H1 (cell line): ENCODE measurements at regions not wholly inside any gene's neighbourhood (a gene's known extent, or its start where the extent isn't known, plus 50 kb on each side); places are given as distances from the start of the nearest gene placed in this dataset.

Experiments used
- BCL11A ChIP-seq, 2 experiments: IDR thresholded peaks; one replicate each; pipeline ENCODE4 v1.6.1; 2011; ENCODE audit warnings: low read depth in 2 of 2, low read length in 2 of 2, mild to moderate bottlenecking in 2 of 2
- CBX5 ChIP-seq: fragments of 300-800, 300-1000 bp; sonication (generic); IDR thresholded peaks from 2 replicates; pipeline ENCODE4 v1.7.1; 2016; ENCODE audit warnings: antibody characterized with exemption, low read length, low read depth
- CHD2 ChIP-seq: IDR thresholded peaks from 2 replicates; pipeline ENCODE4 v1.6.1; 2012; ENCODE audit warnings: low read length, improper control_type of control experiment
- GTF2F1 ChIP-seq: IDR thresholded peaks from 2 replicates; pipeline ENCODE4 v1.6.1; 2012; ENCODE audit warnings: low read depth, low read length, improper control_type of control experiment, borderline replicate concordance
- HDAC2 ChIP-seq, 2 experiments: fragments of 300-600 bp in 1 of 2; sonication (generic) in 1 of 2; IDR thresholded peaks; 2 replicates each; pipeline ENCODE4 v1.6.1; 2011 to 2012; ENCODE audit warnings: low read depth in 2 of 2, low read length in 2 of 2, mild to moderate bottlenecking in 2 of 2, moderate library complexity in 2 of 2, borderline replicate concordance in 1 of 2, inconsistent platforms in 1 of 2
- JUND ChIP-seq: IDR thresholded peaks from 2 replicates; pipeline ENCODE4 v1.6.1; 2011; ENCODE audit warnings: mild to moderate bottlenecking, improper control_type of control experiment, low read length
- KDM4A ChIP-seq: IDR thresholded peaks from one replicate; pipeline ENCODE4 v1.7.1; 2012; ENCODE audit warnings: low read depth, mild to moderate bottlenecking, moderate library complexity, low read length, inconsistent platforms; ENCODE audit not compliant: severe bottlenecking
- RNF2 ChIP-seq: fragments of 200-900, 300-1000 bp; sonication (generic); IDR thresholded peaks from 2 replicates; pipeline ENCODE4 v1.7.1; 2016; ENCODE audit warnings: borderline replicate concordance, low read depth, mild to moderate bottlenecking, antibody characterized with exemption, low read length; ENCODE audit not compliant: poor library complexity, severe bottlenecking; ENCODE audit errors: missing control alignments
- TAF1 ChIP-seq: IDR thresholded peaks from 2 replicates; pipeline ENCODE4 v1.6.1; 2011; ENCODE audit warnings: mild to moderate bottlenecking, low read depth, low read length
- TBP ChIP-seq: IDR thresholded peaks from 2 replicates; pipeline ENCODE4 v1.6.1; 2011; ENCODE audit warnings: low read depth, low read length, improper control_type of control experiment

- TF ChIP-seq RNF2 = no peak
- no peak for TF ChIP-seq KDM4A
- TF ChIP-seq GTF2F1 = no peak
- TF ChIP-seq CBX5 = no peak
- TF ChIP-seq HDAC2 (IDR thresholded peaks at IDR 0.05; ENCODE audit: borderline replicate concordance in 1 of 2, low read depth in 2 of 2, low read length in 2 of 2) = no peak
- no peak for TF ChIP-seq TBP
- TF ChIP-seq JUND = no peak
- TF ChIP-seq BCL11A (IDR thresholded peaks at IDR 0.05; ENCODE audit: low read depth in 2 of 2, low read length in 2 of 2) = no peak
- TF ChIP-seq TAF1 = no peak
- no peak for TF ChIP-seq CHD2
These were observed 142.0 kb upstream of the MMADHC start (continued) for GRCh38 chr2:149729586-149729985.
